ENCODE measurements at regions not wholly inside any gene's neighbourhood (a gene's known extent, or its start where the extent isn't known, plus 50 kb on each side); places are given as distances from the start of the nearest gene placed in this dataset.

DNA sequence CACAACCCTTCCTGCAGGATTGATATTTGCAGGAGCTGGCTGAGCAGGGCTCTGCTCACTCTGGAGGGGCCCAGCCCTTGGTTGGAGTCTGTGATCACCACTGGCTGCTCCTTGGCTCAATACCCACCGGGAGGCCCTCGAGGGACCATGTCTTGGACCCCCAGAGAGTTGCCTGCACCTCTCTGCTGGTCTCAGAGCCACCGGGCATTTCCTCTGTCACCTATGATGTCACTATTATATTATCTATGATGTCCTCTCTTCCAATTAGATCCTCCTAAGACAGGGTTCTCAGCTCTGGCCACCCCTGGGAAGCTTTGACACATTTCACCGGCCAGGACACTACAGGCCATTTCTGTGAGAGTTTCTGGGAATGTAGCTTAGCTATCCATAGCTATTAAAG, 113.1 kb downstream of the PDCL3 start:
- DNase-seq (ENCODE audit: low spot score in 2 of 2), result no peak
- no peaks in the 10 kb centered on the region for H3K4me1 ChIP-seq
- H3K27me3 ChIP-seq, result no peaks in the 10 kb centered on the region
- H3K36me3 ChIP-seq, result no peaks in the 10 kb centered on the region
- H3K4me3 ChIP-seq, result no peak overlapping the region
- H3K9me3 ChIP-seq, result no peaks in the 10 kb centered on the region
- TF ChIP-seq, protein P1, sequence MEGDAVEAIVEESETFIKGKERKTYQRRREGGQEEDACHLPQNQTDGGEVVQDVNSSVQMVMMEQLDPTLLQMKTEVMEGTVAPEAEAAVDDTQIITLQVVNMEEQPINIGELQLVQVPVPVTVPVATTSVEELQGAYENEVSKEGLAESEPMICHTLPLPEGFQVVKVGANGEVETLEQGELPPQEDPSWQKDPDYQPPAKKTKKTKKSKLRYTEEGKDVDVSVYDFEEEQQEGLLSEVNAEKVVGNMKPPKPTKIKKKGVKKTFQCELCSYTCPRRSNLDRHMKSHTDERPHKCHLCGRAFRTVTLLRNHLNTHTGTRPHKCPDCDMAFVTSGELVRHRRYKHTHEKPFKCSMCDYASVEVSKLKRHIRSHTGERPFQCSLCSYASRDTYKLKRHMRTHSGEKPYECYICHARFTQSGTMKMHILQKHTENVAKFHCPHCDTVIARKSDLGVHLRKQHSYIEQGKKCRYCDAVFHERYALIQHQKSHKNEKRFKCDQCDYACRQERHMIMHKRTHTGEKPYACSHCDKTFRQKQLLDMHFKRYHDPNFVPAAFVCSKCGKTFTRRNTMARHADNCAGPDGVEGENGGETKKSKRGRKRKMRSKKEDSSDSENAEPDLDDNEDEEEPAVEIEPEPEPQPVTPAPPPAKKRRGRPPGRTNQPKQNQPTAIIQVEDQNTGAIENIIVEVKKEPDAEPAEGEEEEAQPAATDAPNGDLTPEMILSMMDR (IDR thresholded peaks at IDR 0.05), result no peak
- TF ChIP-seq EP300 (IDR thresholded peaks at IDR 0.05) (no peak), POLR2A (IDR thresholded peaks at IDR 0.05) (no peak)
- 84 to 88% methylated on average over 4 of the region's 4 CpGs for WGBS, 2 donors
- H3K27ac ChIP-seq, result no peak overlapping the region

DNA sequence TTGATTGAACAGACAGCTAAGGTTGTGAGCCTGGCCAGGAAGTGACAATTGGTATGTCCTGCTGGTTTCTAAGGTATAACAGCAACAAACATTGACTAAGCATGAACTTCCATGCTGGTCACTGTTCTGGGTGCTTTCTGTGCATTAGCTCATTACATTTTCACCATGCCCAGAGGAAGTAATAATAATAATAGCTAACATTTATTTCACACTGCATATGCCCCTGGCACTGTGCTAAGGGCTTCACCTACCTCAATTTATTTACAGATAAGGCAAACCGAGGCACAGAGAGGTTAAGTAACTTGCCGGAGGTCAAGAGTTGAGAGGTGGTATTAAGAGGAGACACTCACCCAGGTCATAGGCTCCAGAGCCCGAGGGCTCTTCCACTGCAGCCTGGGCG, 113.6 kb downstream of the PDCL3 start:
- TF ChIP-seq EP300 (IDR thresholded peaks at IDR 0.05), result no peak
- no peak for TF ChIP-seq POLR2A (IDR thresholded peaks at IDR 0.05)
- TF ChIP-seq, protein P1 (IDR thresholded peaks at IDR 0.05), result no peak
- Histone ChIP-seq H3K27me3 (no peaks in the 10 kb centered on the region), H3K36me3 (no peaks in the 10 kb centered on the region), H3K4me1 (no peaks in the 10 kb centered on the region), H3K9me3 (no peaks in the 10 kb centered on the region), H3K27ac (no peak overlapping the region), H3K4me3 (no peak overlapping the region)
- WGBS, 2 donors, result 87 to 96% methylated on average over 4 of the region's 4 CpGs
- no peak for DNase-seq (ENCODE audit: low spot score in 2 of 2)

DNA sequence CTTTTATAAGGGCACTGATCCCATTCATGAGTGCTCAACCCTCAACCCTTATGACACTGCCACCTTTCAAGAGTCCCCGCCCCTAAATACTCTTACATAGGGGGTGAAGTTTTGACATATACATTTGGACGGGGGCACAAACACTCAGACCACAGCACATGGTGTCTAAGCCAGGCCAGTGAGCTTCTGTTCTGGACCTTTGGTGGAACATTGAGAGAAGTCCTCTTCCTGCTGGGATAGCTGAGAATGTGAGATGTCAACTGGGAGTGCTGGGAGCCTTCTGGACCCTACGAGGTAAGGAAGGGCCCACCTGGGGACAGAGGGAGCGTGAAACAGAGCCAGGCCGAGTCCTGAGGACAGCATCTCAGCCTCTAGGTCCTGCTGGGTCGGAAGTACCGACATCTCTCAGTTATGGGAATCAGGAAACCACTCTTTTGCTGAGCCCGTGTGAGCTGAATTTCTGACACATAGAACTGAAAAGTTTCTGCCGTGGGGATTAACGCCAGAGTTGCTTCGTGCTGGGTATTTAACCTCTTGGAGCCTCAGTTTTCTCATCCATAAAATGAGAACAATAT, 114.9 kb downstream of the PDCL3 start:
- no peaks in the 10 kb centered on the region for H3K9me3 ChIP-seq
- WGBS, 2 donors, result 88 to 90% methylated on average over 11 of the region's 11 CpGs
- H3K4me1 ChIP-seq, result no peaks in the 10 kb centered on the region
- TF ChIP-seq EP300 (IDR thresholded peaks at IDR 0.05), result no peak
- TF ChIP-seq, protein P1 (IDR thresholded peaks at IDR 0.05), result no peak
- TF ChIP-seq POLR2A (IDR thresholded peaks at IDR 0.05), result no peak
- no peak for DNase-seq (ENCODE audit: low spot score in 2 of 2)
- no peak overlapping the region for H3K4me3 ChIP-seq
- no peaks in the 10 kb centered on the region for H3K27me3 ChIP-seq
- no peaks in the 10 kb centered on the region for H3K36me3 ChIP-seq
- H3K27ac ChIP-seq, result no peak overlapping the region

DNA sequence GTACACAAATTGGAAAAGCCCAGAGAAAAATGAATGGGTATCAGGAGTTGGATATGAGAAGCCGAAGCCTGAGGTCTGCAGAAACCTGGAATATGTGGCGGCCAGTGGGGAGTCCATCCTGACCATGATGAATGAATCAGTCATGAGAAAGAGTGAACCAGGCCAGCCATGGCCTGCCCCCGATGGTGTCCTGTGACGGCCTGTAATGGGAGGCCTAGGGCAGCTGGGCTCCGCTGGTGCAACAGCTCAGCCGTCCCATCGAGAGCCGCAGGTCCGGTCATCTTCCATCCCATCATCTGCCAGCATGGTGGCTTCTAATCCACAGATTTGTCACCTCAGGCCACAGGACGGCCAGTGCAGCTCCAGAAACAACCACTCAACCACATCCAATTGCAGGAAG, 116.4 kb downstream of the PDCL3 start:
- WGBS, 2 donors, result 90 to 92% methylated on average over 4 to 10 of the region's 10 CpGs
- no peaks in the 10 kb centered on the region for H3K4me1 ChIP-seq
- H3K27me3 ChIP-seq, result no peaks in the 10 kb centered on the region
- no peaks in the 10 kb centered on the region for H3K36me3 ChIP-seq
- peaks cover 0 to 10% (median 0%) of the 10 kb centered on the region in 4 donors for H3K9me3 ChIP-seq
- no peak for DNase-seq (ENCODE audit: low spot score in 2 of 2)
- H3K27ac ChIP-seq, result no peak overlapping the region
- TF ChIP-seq EP300 (IDR thresholded peaks at IDR 0.05), result no peak
- no peak for TF ChIP-seq POLR2A (IDR thresholded peaks at IDR 0.05)
- TF ChIP-seq, protein P1 (IDR thresholded peaks at IDR 0.05), result no peak
- H3K4me3 ChIP-seq, result no peak overlapping the region

DNA sequence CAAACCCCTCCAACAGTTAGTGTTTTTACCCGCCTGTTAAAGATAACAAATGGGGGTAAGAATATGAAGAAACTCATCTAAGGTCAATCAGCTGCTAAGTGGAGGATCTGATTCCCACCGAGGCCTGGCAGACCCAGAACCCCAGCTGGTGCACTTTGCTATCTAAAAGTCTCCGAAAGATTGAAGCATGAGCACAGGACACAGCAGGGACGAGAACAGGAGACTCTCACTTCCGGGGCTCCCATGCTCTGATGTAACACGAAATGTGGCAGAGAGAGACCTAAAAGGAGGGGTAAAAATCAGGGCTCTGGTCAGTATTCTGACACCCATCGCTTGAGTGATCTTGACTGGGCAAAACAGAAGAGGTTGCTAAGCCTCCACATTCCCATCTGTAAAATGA, 119.7 kb downstream of the PDCL3 start:
- TF ChIP-seq POLR2A (IDR thresholded peaks at IDR 0.05) (no peak), EP300 (IDR thresholded peaks at IDR 0.05) (no peak)
- TF ChIP-seq, protein P1 (IDR thresholded peaks at IDR 0.05), result no peak
- Histone ChIP-seq H3K4me3 (no peak overlapping the region), H3K9me3 (peaks cover 0 to 18% (median 2%) of the 10 kb centered on the region in 4 donors), H3K4me1 (no peaks in the 10 kb centered on the region), H3K27me3 (no peaks in the 10 kb centered on the region), H3K27ac (no peak overlapping the region), H3K36me3 (no peaks in the 10 kb centered on the region)
- DNase-seq (ENCODE audit: low spot score in 2 of 2), result no peak
- 88 to 90% methylated on average over 7 of the region's 7 CpGs for WGBS, 2 donors

Data from tibial nerve (tissue), 4 donors.